ENCODE measurements at regions not wholly inside any gene's neighbourhood (a gene's known extent, or its start where the extent isn't known, plus 50 kb on each side); places are given as distances from the start of the nearest gene placed in this dataset.

GRCh38 chr10:81108516-81109199, 571.0 kb downstream of the SH2D4B start:
- 100% methylated on average over 1 of the region's 3 CpGs for WGBS (ENCODE audit: insufficient coverage)
- Histone ChIP-seq H3K9me3 (ENCODE audit: control extremely low read depth in 1 of 3, control insufficient read depth in 2 of 3, insufficient read depth in 1 of 3, low read length in 2 of 3) (no peaks in the 10 kb centered on the region), H3K9ac (ENCODE audit: low read length) (no peak overlapping the region), H3K27me3 (replicated peaks in 1 of 4; ENCODE audit: control extremely low read depth in 1 of 4, control insufficient read depth in 3 of 4, insufficient read depth in 4 of 4, low read length in 3 of 4) (no peaks in the 10 kb centered on the region), H2AFZ (ENCODE audit: insufficient read depth, low read depth, low read length, poor library complexity, severe bottlenecking) (no peak overlapping the region), H3K27ac (ENCODE audit: low read length in 2 of 2) (no peak overlapping the region), H4K20me1 (ENCODE audit: control insufficient read depth, insufficient read depth, low read length, poor library complexity, severe bottlenecking) (no peaks in the 10 kb centered on the region), H3K79me2 (ENCODE audit: control insufficient read depth, insufficient read depth, low read length) (no peaks in the 10 kb centered on the region), H3K36me3 (replicated peaks in 1 of 2; ENCODE audit: control extremely low read depth in 1 of 2, control insufficient read depth in 1 of 2, extremely low read depth in 1 of 2, insufficient read depth in 2 of 2, low read length in 1 of 2) (no peaks in the 10 kb centered on the region), H3K4me3 (ENCODE audit: control extremely low read depth in 1 of 5, extremely low read depth in 1 of 5, insufficient read depth in 1 of 5, low read depth in 2 of 5, low read length in 4 of 5) (no peak overlapping the region), H3K4me1 (ENCODE audit: control insufficient read depth in 2 of 2, insufficient read depth in 2 of 2, low read length in 2 of 2) (no peaks in the 10 kb centered on the region), H3K4me2 (replicated peaks; ENCODE audit: low read depth, low read length, poor library complexity, severe bottlenecking) (no peak overlapping the region)
- DNase-seq (no peak), ATAC-seq (ENCODE audit: low read depth) (no peak)
- intact Hi-C loops (cut with micrococcal nuclease), result no loop called here
- no peaks in the 10 kb centered on the region for H3K27me3 Mint-ChIP-seq
- ChIA-PET CTCF (no interaction called here), POLR2A (no interaction called here)
- no peaks in the 10 kb centered on the region for H3K9me3 Mint-ChIP-seq (ENCODE audit: insufficient read depth)
- H3K27ac Mint-ChIP-seq, result no peak overlapping the region
- no peaks in the 10 kb centered on the region for H3K4me1 Mint-ChIP-seq
- no peak overlapping the region for H3K4me3 Mint-ChIP-seq
- TF ChIP-seq EZH2 (IDR thresholded peaks at IDR 0.05; ENCODE audit: borderline replicate concordance, insufficient read depth, low read depth, low read length, poor library complexity, severe bottlenecking) (no peak), CTCF (IDR thresholded peaks at IDR 0.05) (no peak)

- Histone ChIP-seq H3K4me2 (replicated peaks; ENCODE audit: low read depth, low read length, poor library complexity, severe bottlenecking) (no peak overlapping the region), H3K4me3 (ENCODE audit: control extremely low read depth in 1 of 5, extremely low read depth in 1 of 5, insufficient read depth in 1 of 5, low read depth in 2 of 5, low read length in 4 of 5) (no peak overlapping the region), H3K27ac (ENCODE audit: low read length in 2 of 2) (no peak overlapping the region), H3K27me3 (replicated peaks in 1 of 4; ENCODE audit: control extremely low read depth in 1 of 4, control insufficient read depth in 3 of 4, insufficient read depth in 4 of 4, low read length in 3 of 4) (no peaks in the 10 kb centered on the region), H3K79me2 (ENCODE audit: control insufficient read depth, insufficient read depth, low read length) (no peaks in the 10 kb centered on the region), H2AFZ (ENCODE audit: insufficient read depth, low read depth, low read length, poor library complexity, severe bottlenecking) (no peak overlapping the region), H4K20me1 (ENCODE audit: control insufficient read depth, insufficient read depth, low read length, poor library complexity, severe bottlenecking) (no peaks in the 10 kb centered on the region), H3K9me3 (ENCODE audit: control extremely low read depth in 1 of 3, control insufficient read depth in 2 of 3, insufficient read depth in 1 of 3, low read length in 2 of 3) (no peaks in the 10 kb centered on the region), H3K36me3 (replicated peaks in 1 of 2; ENCODE audit: control extremely low read depth in 1 of 2, control insufficient read depth in 1 of 2, extremely low read depth in 1 of 2, insufficient read depth in 2 of 2, low read length in 1 of 2) (no peaks in the 10 kb centered on the region), H3K9ac (ENCODE audit: low read length) (no peak overlapping the region), H3K4me1 (ENCODE audit: control insufficient read depth in 2 of 2, insufficient read depth in 2 of 2, low read length in 2 of 2) (no peaks in the 10 kb centered on the region)
- TF ChIP-seq CTCF (IDR thresholded peaks at IDR 0.05), result no peak
- no peak for TF ChIP-seq EZH2 (IDR thresholded peaks at IDR 0.05; ENCODE audit: borderline replicate concordance, insufficient read depth, low read depth, low read length, poor library complexity, severe bottlenecking)
- no peak overlapping the region for H3K27ac Mint-ChIP-seq
- ATAC-seq (ENCODE audit: low read depth), result no peak
- intact Hi-C loops (cut with micrococcal nuclease), result no loop called here
- no peak for DNase-seq
- H3K4me3 Mint-ChIP-seq, result no peak overlapping the region
- ChIA-PET CTCF (no interaction called here), POLR2A (no interaction called here)
- no peaks in the 10 kb centered on the region for H3K4me1 Mint-ChIP-seq
- no peaks in the 10 kb centered on the region for H3K9me3 Mint-ChIP-seq (ENCODE audit: insufficient read depth)
- WGBS (ENCODE audit: insufficient coverage), result 60% methylated on average over 1 of the region's 6 CpGs
- no peaks in the 10 kb centered on the region for H3K27me3 Mint-ChIP-seq
Observed at GRCh38 chr10:81109200-81109752, 571.6 kb downstream of the SH2D4B start.

All from B cell (primary cell).